BJ (cell line): ENCODE measurements at regions not wholly inside any gene's neighbourhood (a gene's known extent, or its start where the extent isn't known, plus 50 kb on each side); places are given as distances from the start of the nearest gene placed in this dataset.
A peak's percentile ranks its signal among the peaks of the same experiment; 100 is the strongest.
"Not testable (repeated sequence)": the region's sequence is repeated elsewhere in the genome, so short reads cannot be mapped to it uniquely, and the experiment has no call there.

Source experiments
- CTCF ChIA-PET: fragments of 350-600 bp; formaldehyde crosslinking; extraction: SDS; loops from one replicate; lab custom pipeline; 2021; ENCODE audit warnings: antibody characterized with exemption, inconsistent platforms; lab: Yijun Ruan, JAX
- POLR2A ChIA-PET: fragments of 300-600 bp; sonication (Branson Sonifier 250); formaldehyde crosslinking; extraction: SDS; loops from one replicate; lab custom pipeline; 2021; ENCODE audit warnings: antibody characterized with exemption; lab: Charles Lee
- DNase-seq: peaks from one replicate; pipeline ENCODE4 v3.0.0-alpha.2; 2011; ENCODE audit warnings: low read depth
- H3K27me3 ChIP-seq: 2 replicates; pipeline ENCODE4 v1.6.0; 2011; ENCODE audit warnings: low read length; ENCODE audit not compliant: control insufficient read depth, insufficient read depth
- H3K36me3 ChIP-seq: 2 replicates; pipeline ENCODE4 v1.5.1; 2011; ENCODE audit warnings: low read length; ENCODE audit not compliant: control insufficient read depth, insufficient read depth
- H3K4me3 ChIP-seq: 2 replicates; pipeline ENCODE4 v1.5.1; 2011; ENCODE audit warnings: low read depth, mild to moderate bottlenecking, control low read depth, low read length
- CTCF ChIP-seq: IDR thresholded peaks from 2 replicates; pipeline ENCODE4 v1.5.1; 2011; ENCODE audit warnings: low read depth, mild to moderate bottlenecking, control low read depth, inconsistent platforms, low read length, moderate library complexity; ENCODE audit not compliant: insufficient read depth

GRCh38 chr13:44730851-44731250 is 154.7 kb upstream of the TSC22D1 start:
- DNase-seq = no peak
- H3K36me3 ChIP-seq = no peaks in the 10 kb centered on the region
- no peaks in the 10 kb centered on the region for H3K27me3 ChIP-seq
- no peak for TF ChIP-seq CTCF
- ChIA-PET POLR2A (no interaction called here), CTCF (interaction anchor here (0.8 to 1.3 kb wide), 2 partner anchors 10 to 86 kb away, joined by 3 to 4 read pairs; no protein-coding TSS in a partner anchor)
- H3K4me3 ChIP-seq = no peak overlapping the region

- no peaks in the 10 kb centered on the region for H3K36me3 ChIP-seq
- H3K27me3 ChIP-seq = no peaks in the 10 kb centered on the region
- TF ChIP-seq CTCF = no peak
- no peak for DNase-seq
- CTCF ChIA-PET = interaction anchor here (1.3 kb wide), 1 partner anchor 87 kb away, joined by 4 read pairs; no protein-coding TSS in a partner anchor
- POLR2A ChIA-PET = no interaction called here
- no peak overlapping the region for H3K4me3 ChIP-seq
Measured at GRCh38 chr13:44730099-44730498, 154.0 kb upstream of the TSC22D1 start.

- H3K4me3 ChIP-seq, H3K36me3 ChIP-seq, H3K27me3 ChIP-seq, POLR2A ChIA-PET, DNase-seq: not testable (repeated sequence)
- CTCF ChIA-PET = interaction anchor here (2.0 kb wide), 1 partner anchor 11 kb away, joined by 7 read pairs; no protein-coding TSS in a partner anchor
Measured at GRCh38 chr13:44727591-44727990, 151.5 kb upstream of the TSC22D1 start.

- no peak overlapping the region for H3K4me3 ChIP-seq
- DNase-seq = no peak
- no peaks in the 10 kb centered on the region for H3K27me3 ChIP-seq
- CTCF ChIA-PET = interaction anchor here (0.5 to 2.0 kb wide), 3 partner anchors 9 to 681 kb away, joined by 3 to 7 read pairs (median 4); no protein-coding TSS in a partner anchor
- no peak for TF ChIP-seq CTCF
- H3K36me3 ChIP-seq = no peaks in the 10 kb centered on the region
- POLR2A ChIA-PET = no interaction called here
Measured at GRCh38 chr13:44726778-44727177, 150.6 kb upstream of the TSC22D1 start.

GRCh38 chr13:44726214-44726613 is 150.1 kb upstream of the TSC22D1 start:
- ChIA-PET POLR2A (no interaction called here), CTCF (interaction anchor here (0.5 to 2.0 kb wide), 4 partner anchors 9 to 680 kb away, joined by 3 to 7 read pairs (median 4); no protein-coding TSS in a partner anchor)
- peak; percentile 90 for DNase-seq
- H3K27me3 ChIP-seq = no peaks in the 10 kb centered on the region
- no peak overlapping the region for H3K4me3 ChIP-seq
- H3K36me3 ChIP-seq = no peaks in the 10 kb centered on the region
- TF ChIP-seq CTCF = no peak
